ENCODE measurements at regions not wholly inside any gene's neighbourhood (a gene's known extent, or its start where the extent isn't known, plus 50 kb on each side); places are given as distances from the start of the nearest gene placed in this dataset.
"Not testable (repeated sequence)": the region's sequence is repeated elsewhere in the genome, so short reads cannot be mapped to it uniquely, and the experiment has no call there.

GRCh38 chr3:73234354-73235014 is 173.0 kb downstream of the EBLN2 start:
- no peak for DNase-seq

- DNase-seq: no peak
Observed at GRCh38 chr3:73235768-73236167, 174.3 kb downstream of the EBLN2 start.

- DNase-seq: peak in 1 of 2 experiments; percentile 29
Observed at GRCh38 chr3:73236867-73237266, 175.4 kb downstream of the EBLN2 start.

- DNase-seq: no peak
Observed at GRCh38 chr3:73243740-73244139, 182.3 kb downstream of the EBLN2 start.

- no peak for DNase-seq
Observed at GRCh38 chr3:73245459-73245858, 184.0 kb downstream of the EBLN2 start.

- DNase-seq: no peak
Observed at GRCh38 chr3:73249047-73249446, 187.6 kb downstream of the EBLN2 start.

GRCh38 chr3:73254062-73254461 is 192.6 kb downstream of the EBLN2 start:
- no peak for DNase-seq

- peak; percentile 22 to 47 for DNase-seq
Observed at GRCh38 chr3:73255609-73256029, 194.2 kb downstream of the EBLN2 start.

GRCh38 chr3:73257186-73257585 is 195.7 kb downstream of the EBLN2 start:
- peak in 1 of 2 experiments; percentile 21 for DNase-seq

- DNase-seq: peak; percentile 66 to 74
Observed at GRCh38 chr3:73258057-73258456, 196.6 kb downstream of the EBLN2 start.

- DNase-seq: no peak
Observed at GRCh38 chr3:73259291-73259690, 197.8 kb downstream of the EBLN2 start.

GRCh38 chr3:73259856-73260255 is 198.4 kb downstream of the EBLN2 start:
- DNase-seq: no peak

GRCh38 chr3:73266558-73266957 is 205.1 kb downstream of the EBLN2 start:
- not testable (repeated sequence) for DNase-seq

GRCh38 chr3:73269126-73269525 is 207.7 kb downstream of the EBLN2 start:
- DNase-seq: not testable (repeated sequence)

- DNase-seq: no peak
Observed at GRCh38 chr3:73270839-73271483, 209.5 kb downstream of the EBLN2 start.

GRCh38 chr3:73273341-73273740 is 211.9 kb downstream of the EBLN2 start:
- no peak for DNase-seq

- no peak for DNase-seq
Observed at GRCh38 chr3:73280746-73281145, 219.3 kb downstream of the EBLN2 start.

GRCh38 chr3:73284472-73284871 is 223.0 kb downstream of the EBLN2 start:
- DNase-seq: peak; percentile 59 to 85

- DNase-seq: no peak
Observed at GRCh38 chr3:73291541-73291940, 230.1 kb downstream of the EBLN2 start.

- no peak for DNase-seq
Observed at GRCh38 chr3:73292220-73292619, 230.8 kb downstream of the EBLN2 start.

- DNase-seq: no peak
Observed at GRCh38 chr3:73294537-73294936, 233.1 kb downstream of the EBLN2 start.

- no peak for DNase-seq
Observed at GRCh38 chr3:73295876-73296635, 234.6 kb downstream of the EBLN2 start.

- DNase-seq: no peak
Observed at GRCh38 chr3:73296859-73297258, 235.4 kb downstream of the EBLN2 start.

Measured in NCI-H526 (cell line).